ENCODE measurements at regions not wholly inside any gene's neighbourhood (a gene's known extent, or its start where the extent isn't known, plus 50 kb on each side); places are given as distances from the start of the nearest gene placed in this dataset.
A peak's percentile ranks its signal among the peaks of the same experiment; 100 is the strongest.

DNA sequence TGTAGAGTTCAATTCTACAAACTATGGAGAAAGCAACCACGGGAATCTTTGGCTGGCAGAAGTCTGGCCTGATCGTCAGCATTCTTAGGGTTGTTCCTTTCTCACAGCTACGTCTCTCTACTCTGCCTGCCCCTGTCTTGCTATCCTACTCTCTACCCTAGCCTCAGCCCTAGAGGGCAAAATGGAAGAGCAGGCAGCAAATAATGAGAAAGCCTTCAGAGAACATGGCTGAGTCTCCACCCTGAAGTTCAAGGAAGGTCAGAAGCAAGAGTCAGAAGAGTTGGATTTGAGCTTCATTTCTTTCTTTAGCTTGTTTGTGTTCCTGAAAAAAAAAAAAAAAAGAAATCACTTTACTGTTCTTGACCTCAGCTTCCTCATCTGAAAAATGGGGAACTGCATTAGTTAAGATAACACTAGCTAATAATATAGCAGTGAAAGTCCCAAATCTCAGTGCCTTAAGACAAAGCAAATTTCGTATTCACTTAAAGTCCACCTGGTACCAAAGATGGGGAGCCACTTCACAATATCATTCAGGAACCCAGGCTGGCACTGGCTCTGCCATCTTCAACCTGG lies 50.2 kb upstream of the CCND2 start:
- no peak for DNase-seq (ENCODE audit: low read depth)

DNA sequence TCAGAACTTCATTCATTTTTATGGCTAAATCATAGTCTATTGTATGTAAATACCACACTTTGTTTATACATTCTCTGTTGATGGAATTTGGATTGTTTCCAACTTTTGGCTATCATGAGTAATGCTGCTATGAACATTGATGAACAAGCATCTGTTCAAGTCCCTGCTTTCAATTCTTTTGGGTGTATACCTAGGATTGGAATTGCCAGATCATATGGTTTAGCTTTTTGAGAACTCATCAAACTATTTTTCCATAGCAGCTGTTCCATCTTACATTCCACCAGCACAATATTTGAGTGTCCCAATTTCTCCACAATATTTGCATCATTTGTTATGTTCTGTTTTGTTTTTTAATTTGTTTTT lies 52.3 kb upstream of the CCND2 start:
- peak; percentile 44 for DNase-seq (ENCODE audit: low read depth)

DNA sequence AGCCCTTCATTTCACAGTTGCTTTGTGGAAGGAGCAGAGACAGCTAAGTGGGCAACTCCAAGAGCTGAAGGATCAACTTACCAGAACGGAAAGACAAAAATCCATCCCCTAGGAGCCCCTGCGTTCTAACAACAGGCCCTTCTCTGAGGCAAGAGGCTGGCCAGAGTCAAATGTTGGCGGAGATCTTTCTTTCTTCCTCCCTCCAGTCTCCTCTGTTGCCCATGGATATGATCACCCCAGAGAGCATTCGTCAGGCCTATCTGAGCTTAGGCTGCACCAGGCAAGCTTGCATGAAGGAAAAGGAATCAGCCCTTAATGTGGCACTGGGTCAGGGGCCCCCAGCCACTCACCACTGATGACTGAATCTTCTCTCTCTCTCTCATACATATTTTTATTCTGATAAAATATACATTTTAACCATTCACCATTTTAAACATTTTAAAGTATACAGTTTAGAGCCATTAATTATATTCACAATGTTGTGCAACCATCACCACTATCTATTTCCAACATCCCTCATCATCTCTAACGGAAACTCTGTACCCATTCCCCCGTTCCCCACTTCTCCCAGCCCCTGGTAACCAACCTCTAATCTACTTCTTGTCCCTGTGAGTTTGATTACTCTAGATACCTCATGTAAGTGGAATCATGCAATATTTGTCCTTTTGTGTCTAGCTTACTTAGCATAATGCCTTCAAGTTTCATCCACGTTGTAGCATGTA lies 52.9 kb upstream of the CCND2 start:
- no peak for DNase-seq (ENCODE audit: low read depth)

DNA sequence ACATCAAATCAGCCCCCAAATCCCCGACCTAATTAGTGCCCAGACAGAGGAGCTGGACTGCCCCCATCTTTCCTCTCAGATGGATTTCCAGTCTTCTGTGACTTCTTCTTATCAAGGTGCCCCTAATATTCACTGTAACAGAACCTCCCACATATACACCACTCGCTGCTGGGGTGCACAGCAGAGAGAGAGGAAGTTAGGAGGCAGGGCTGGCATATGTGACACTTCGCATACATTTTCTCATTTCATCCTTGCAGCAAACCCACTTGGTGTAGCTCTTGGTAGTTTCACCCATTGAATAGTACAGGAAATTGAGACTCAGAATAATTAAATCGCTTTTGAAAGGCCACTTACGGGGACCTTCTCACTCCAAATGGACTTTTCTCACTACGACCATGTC lies 56.5 kb upstream of the CCND2 start:
- DNase-seq (ENCODE audit: low read depth) = no peak

DNA sequence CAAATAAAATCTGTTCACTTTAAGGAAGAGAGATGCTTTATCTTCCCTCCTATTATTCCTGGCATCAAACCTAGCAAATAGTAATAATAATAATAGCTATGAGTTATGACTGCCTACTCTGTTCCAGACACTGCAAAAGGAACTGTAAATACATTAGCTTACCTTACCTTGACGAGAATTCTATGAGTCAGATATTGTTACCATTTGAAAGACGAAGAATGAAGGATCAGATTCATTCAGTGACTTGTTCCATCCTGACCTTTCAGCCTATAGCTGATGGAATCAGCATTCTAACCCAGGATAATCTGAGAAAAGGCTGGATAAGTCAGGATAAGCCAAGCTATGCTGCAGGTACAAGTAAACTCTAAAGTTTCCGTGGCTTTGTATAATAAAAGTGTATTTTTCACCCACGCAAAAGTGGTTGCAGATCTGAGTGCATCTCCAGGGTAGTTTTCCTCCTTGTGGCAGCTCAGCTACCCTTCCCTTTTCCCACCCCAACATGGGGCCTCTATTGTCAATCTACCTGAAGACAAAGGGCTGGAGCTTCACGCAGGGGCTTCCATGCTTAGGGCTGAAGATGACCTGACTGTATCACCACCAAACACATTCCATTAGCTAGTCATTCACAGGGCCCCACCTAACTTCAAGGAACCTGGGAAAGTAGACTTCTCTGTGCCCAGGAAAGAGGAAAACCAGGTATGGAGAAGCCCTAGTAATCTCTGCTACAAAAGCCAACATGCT lies 57.2 kb upstream of the CCND2 start:
- no peak for DNase-seq (ENCODE audit: low read depth)

DNA sequence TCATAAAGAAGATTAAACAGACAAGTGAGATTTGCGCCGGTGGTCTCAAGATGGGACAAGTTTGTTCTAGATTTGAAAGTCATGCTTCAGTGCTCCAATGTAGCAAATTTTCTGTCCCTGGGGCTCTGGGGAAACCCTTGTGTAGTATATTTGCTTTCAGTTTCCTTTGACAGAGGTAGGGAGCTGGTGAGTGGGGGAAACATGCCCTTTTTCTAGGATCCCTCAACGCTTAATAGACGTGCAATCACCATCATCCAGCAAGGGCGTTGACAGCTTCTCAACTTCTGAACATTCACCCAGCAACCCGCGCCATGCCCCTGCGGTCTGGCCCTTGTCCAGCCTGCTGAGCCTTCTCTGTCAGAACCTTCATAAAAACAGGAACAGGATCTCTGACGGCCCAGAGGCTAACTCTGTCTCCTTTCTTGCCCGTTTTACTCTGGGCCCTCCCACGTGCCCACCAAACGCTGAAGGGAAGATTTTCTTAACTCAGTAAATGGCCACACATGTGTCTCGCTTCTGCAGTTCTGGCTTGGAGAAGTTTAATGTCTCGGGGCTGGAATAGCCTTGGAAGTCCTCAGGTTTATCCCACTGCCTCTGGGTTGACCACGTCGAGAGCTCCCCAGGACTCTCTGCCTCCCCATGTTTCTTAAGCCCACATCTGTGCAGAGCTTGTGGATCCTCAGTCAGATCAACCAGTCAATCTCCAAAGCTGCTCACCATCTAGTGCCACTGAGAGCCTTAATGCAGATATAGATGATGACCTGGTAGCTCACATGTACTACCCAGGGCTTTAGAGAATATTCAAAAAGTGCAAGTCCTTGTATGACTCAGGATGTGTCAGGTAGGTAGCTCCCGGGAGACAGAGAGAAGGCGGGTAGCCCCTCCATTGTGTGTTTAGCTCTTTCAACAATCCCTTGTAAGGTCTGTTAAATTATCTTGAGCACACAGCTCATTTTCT lies 58.1 kb upstream of the CCND2 start:
- DNase-seq (ENCODE audit: low read depth) = no peak

DNA sequence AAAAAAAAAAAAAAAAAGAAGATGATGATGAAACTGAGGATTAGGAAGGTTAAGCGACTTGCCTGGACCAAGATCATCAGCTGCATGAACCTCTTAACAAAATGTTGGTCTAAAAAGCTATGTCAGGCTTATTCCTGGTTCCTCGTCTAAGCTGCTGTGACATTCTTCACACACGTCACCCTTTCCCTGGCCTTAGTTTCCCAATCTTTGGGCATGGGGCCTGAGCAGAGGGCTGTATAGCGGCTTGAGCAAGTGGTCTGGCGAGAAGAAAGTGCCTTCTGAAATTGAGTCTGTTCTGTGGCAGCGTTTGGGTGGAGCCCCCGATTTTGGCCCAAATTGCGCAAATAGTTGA lies 58.7 kb upstream of the CCND2 start:
- no peak for DNase-seq (ENCODE audit: low read depth)

DNA sequence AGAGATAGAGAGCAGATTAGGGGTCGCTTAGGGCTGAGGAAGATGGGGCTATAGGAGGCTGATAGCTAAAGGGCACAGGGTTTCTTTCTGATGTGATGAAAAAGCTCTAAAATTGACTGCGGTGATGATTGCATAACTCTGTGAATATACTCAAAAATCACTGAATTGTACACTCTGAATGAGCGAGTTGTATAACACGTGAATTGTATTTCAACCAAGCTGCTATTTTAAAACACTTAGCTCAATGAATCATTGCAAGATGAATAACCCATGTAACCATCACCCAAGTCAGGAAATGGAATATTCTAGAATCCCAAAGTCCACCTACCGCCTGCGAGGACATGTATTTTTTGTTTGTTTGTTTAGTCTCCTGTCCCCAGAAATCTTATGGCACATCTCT lies 60.1 kb upstream of the CCND2 start:
- no peak for DNase-seq (ENCODE audit: low read depth)

DNA sequence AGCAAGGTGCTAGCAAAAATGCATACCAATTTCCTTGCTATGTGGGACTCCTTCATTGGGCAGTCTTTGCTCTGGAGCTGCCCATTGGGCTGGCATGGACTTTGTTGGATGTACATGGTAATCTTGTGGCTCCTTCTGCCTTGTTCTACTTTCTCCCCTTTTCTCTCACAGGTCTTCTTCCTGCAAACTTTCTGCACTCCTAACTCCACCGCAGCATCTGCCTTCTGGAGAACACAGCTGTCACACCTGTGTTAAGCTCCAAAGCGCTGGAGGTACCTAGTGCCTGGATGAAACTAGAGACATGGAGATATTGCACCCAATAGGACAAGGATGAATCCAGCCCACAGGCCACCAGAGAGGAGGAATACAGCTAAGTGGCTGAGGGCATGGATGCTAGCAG lies 60.7 kb upstream of the CCND2 start:
- DNase-seq (ENCODE audit: low read depth) = no peak

DNA sequence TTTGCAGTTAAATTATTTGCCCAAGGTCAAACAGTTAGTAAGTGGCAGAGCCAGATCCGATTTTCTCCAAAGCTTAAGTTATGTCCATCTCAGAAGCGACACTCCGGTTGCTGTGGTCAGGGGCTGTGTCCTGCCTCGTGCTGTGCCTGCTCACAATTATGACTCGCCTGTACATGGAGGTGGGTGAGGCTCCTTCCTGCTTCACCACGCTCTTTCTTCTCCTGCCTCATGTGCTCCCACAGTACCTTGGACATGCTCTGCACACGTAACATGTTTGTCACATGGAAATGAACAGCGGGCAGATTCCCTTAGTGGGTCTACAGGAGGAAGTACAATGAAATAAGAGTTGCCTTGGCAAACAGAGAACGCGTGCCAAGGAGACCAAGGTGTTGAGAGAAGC lies 62.2 kb upstream of the CCND2 start:
- no peak for DNase-seq (ENCODE audit: low read depth)

DNA sequence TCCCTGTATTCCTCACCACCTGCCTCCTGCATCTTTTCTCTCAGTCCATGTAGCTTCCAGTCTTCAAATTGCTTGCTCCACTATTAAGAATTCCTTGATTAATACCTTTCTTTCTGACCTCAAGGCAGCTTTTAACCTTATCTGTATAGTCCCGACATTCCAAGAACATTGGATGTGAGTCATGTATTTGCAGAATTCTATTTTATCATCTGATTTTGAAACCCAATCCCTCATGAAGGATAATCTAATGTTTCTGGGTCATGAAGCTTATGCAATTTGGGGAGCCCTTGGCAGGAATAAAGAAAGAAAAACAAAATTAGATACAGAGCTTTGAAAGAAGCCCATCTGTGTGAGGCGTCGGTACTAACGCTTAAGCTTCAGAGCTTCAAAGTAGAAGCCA lies 63.4 kb upstream of the CCND2 start:
- DNase-seq (ENCODE audit: low read depth) = peak; percentile 16

DNA sequence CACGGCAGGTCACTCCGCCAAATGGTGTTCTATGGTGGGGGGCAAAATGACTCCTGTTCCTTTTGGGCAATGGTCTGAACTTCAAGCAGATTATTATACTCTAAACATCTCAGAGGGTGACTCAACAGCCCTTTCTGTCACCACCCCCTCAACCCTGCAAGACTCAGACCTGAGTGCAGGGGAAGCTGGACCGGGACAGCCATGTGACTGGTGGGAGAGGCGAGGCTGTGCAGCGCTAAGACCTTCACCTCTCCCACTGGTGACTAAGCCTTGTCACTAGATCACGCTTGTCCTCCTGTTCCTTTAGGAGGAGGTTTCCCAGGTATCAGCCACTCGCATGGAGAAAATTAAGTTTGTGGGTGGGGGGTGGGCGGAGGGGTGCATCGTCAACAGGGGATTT lies 67.1 kb upstream of the CCND2 start:
- no peak for DNase-seq (ENCODE audit: low read depth)

DNA sequence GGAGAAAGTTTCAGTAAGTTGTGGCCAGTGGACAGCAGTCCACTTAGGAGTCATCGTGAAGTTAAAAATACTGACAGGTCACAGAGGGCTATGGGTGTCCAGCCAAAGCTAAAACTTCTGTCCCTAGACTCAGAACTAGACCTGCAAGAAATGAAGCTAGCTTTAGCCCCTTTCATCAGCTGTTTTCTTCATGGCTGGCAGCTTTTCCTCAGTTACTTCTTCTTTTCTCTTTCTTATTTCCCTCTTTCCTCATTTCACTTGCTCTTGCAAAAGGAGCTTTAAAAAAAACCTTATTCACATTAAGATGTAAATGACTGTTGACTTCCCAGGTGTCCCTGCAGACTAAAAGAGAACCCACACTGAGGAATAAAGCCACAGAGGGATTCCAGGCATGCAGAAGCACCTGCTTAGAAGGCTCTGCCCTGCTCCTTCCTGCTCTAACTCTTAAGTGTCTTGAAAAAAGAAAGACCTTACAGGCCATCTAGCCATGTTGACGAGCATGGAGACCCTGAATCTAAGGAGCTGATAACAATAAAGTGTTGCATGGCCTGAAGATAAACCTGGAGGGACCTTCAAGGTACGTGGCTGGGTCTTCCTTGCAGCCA lies 69.7 kb upstream of the CCND2 start:
- no peak for DNase-seq (ENCODE audit: low read depth)

DNA sequence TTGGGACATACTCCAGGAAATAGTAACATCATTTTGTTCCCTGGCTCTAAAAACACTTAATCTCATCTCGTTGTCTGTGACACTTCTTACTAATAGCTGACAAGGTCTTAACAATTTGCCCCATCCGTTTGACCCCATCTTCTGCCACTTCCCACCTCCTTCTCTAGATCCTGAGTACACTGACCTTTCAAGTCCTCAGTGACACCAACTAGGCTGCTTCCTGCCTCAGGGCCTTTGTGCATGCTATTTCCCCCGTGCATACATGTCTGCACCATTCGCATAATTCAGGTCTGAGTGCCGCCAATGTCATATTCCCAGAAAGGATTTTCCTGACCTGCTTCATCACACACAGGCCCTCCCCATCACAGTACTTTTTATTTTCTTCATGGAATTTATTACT lies 70.6 kb upstream of the CCND2 start:
- DNase-seq (ENCODE audit: low read depth) = no peak

DNA sequence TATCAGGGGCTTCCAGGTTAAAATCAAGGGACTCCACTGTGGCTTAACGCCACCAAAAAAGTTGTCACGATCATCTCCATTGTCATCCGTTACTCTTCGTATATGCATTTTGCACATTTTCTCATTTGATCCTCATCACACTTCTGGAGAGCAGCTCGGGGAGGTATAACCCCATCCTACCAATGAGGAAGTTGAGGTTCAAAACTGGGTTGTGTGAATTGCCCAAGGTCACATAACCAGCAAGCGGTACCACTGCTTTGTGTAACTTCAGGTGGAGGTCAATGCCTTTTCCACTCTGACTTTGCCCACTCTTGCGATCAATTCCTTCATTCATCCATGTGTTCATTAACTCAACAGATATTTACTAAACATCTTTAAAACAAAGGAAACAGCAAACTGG lies 71.1 kb upstream of the CCND2 start:
- DNase-seq (ENCODE audit: low read depth) = no peak

DNA sequence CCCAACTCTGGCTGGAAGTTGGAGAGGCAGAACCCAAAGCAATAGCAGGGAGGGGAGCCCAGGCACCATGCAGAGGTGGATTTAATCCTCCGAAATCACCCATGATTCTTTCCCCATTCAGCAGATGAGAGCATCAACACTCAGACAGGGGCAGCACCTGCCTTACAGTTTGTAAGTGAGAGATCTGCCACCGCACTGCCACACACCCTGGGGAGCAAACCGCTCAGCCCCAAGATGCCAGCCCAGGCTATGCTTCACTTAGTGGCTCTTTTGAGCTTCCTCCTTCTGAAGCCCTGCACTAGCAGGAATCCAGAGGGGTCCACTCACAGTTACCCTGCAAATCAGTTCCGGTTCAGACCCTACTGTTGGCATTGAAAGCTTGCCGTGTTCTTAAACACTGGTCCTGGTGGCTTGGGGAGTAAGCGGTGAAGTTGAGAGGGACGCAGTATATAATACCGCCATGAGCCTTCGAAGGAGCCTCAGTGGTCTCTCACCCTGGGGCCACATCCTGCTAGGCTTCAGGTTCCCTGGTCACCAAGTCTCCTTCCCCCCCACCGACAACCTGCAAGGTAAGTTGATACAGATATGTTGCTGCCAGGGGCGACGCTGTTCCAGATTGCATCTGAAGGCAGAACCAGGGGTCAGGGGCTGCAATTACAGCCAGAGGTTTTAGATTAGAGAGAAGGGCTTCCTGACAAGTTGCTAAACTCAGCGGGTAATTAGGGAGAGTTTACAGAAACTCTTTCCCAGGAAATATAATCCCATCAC lies 72.0 kb upstream of the CCND2 start:
- no peak for DNase-seq (ENCODE audit: low read depth)

DNA sequence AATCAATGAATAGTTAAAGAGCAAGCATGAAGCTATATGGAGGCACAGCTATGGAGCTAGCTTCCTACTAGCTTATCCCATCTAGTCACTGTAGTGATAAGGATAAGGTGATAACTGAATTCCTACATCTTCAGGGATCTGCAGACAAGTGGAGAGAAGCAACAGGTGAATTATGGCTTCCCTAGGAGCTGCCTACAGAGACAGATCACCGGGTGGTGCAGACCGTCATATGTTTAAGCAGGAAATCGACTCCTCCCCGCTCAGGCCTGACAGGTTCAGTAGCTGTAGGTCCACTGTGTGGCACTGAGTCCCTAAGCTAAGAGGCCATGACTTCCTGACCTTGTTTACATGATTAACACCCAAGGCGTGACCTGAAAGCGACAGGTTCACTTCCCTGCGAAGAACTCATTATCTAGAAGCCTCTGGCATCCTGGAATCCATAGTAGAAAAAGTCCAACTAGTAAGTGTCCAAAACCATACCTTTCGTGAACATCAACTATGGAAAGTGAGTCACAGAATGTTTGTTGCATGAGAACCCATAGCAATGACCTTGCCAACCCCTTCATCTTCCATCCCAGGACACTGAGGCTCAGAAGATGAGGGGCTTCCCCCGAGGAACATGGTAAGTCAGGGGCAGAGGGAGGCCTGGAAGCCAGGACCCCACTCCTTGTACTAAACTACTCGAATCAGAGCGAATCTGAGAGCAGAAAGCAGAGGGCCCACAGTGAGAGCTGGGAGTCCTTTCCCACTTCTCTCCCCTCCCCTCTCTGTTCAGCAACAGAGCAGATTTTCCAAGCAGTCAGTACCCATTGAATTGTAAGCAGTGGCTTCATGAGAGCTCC lies 75.4 kb upstream of the CCND2 start:
- DNase-seq (ENCODE audit: low read depth) = no peak

DNA sequence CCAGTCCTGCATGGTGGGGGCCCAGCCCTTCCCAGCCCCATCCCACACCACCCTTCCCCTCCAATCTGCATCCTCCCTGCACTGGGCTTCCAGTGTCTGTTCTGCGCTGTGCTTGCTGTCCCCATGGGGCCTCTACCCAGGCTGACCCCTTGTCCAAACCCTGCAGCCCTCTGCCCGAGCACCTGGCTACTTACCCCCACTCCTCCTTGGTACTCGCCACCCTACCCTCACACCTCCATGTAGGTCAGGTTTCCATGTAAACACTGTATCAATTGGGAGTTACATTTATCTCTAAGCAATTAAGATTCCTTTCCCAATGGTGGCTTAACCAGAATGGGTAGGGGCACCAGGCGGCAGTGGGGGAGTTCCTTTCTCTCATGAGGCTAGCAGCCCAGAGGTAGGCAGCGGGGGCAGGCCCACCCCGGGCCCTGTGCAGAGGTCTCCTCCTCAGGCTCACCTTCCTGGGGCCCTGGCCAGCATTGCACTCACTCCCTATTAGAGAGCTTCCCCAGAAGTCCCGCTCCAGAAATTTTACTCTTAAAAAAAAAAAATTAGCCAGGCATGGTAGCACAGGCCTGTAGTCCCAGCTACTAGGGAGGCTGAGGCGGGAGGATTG lies 76.6 kb upstream of the CCND2 start:
- DNase-seq (ENCODE audit: low read depth) = no peak

DNA sequence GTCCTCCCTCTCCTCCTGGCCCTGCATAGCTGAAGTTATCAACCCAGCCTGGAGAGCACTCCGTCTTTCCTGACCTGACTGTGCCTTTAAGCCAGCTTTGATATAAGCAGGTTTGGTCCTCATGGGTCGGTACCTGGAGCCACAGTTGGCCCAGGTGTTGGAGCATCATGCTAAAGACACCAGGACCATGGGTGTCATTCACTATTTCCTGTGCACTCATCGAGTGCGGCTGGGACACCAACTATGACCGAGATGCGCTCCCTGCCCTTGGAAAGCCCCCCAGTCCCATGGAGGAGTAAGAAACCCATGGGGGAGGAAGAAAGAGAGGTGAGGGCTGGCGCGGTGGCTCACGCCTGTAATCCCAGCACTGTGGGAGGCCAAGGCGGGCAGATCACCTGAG lies 78.9 kb upstream of the CCND2 start:
- DNase-seq (ENCODE audit: low read depth) = no peak

DNA sequence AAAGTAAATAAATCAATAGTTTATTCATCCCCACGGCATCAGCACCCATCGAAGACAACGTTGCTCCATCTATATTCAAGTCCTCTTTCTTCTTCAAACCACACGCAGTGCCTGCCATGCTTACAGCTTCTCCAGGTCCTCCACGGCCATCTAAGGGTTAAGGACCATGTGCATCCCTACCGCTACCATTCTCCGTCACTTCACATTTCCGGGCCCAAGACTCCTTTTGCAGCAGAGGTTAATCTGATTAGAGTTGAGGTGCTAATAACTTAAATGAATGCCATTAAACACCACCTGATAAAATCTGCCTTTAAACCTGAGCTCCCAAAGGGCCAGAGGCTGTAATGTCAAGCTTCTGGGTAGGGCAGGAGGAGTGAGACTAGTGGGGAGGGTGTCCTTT lies 79.7 kb upstream of the CCND2 start:
- DNase-seq (ENCODE audit: low read depth) = no peak
